ENCODE measurements at regions not wholly inside any gene's neighbourhood (a gene's known extent, or its start where the extent isn't known, plus 50 kb on each side); places are given as distances from the start of the nearest gene placed in this dataset.

- TF ChIP-seq POLR2A (IDR thresholded peaks at IDR 0.05; ENCODE audit: control extremely low read depth in 1 of 2, low read depth in 2 of 2, low read length in 2 of 2): no peak
- TF ChIP-seq TAF1 (IDR thresholded peaks at IDR 0.05; ENCODE audit: low read depth, low read length): no peak
- TF ChIP-seq CTCF (IDR thresholded peaks at IDR 0.05; ENCODE audit: control extremely low read depth in 1 of 3, insufficient read depth in 1 of 3, low read depth in 1 of 3, low read length in 3 of 3): no peak
- no peak for TF ChIP-seq POLR2AphosphoS5 (IDR thresholded peaks at IDR 0.05; ENCODE audit: low read depth, low read length)
- TF ChIP-seq EP300 (IDR thresholded peaks at IDR 0.05; ENCODE audit: borderline replicate concordance in 1 of 2, low read depth in 2 of 2, low read length in 2 of 2): no peak
- no peak for TF ChIP-seq USF2 (IDR thresholded peaks at IDR 0.05; ENCODE audit: low read length)
- no peak for TF ChIP-seq CREB1 (IDR thresholded peaks at IDR 0.05)
- no peak for TF ChIP-seq TCF12 (IDR thresholded peaks at IDR 0.05; ENCODE audit: low read depth, low read length)
- TF ChIP-seq MAX (IDR thresholded peaks at IDR 0.05): no peak
These were observed 82.7 kb upstream of the SLC39A10 start for GRCh38 chr2:195574312-195574711.
